ENCODE measurements at regions not wholly inside any gene's neighbourhood (a gene's known extent, or its start where the extent isn't known, plus 50 kb on each side); places are given as distances from the start of the nearest gene placed in this dataset.

- peak overlapping the region; percentile 22 to 73 for H3K27ac ChIP-seq
- H3K36me3 ChIP-seq: no peaks in the 10 kb centered on the region
- TF ChIP-seq CTCF (IDR thresholded peaks at IDR 0.05) (no peak), EP300 (IDR thresholded peaks at IDR 0.05) (no peak), POLR2A (IDR thresholded peaks at IDR 0.05) (no peak)
- H3K27me3 ChIP-seq: no peaks in the 10 kb centered on the region
- H3K4me3 ChIP-seq: no peak overlapping the region
- H3K4me1 ChIP-seq (ENCODE audit: insufficient read depth): peaks cover 19% of the 10 kb centered on the region
- no peak for DNase-seq
- H3K9me3 ChIP-seq: no peaks in the 10 kb centered on the region
- intact Hi-C loops (cut with DNase I): no loop called here
- WGBS, 3 donors: 70 to 88% (median 77%) methylated on average over 7 of the region's 7 CpGs
These were observed 58.1 kb upstream of the ZNF648 start for GRCh38 chr1:182119631-182120030.

GRCh38 chr1:182118851-182119250, 57.3 kb upstream of the ZNF648 start:
- Histone ChIP-seq H3K4me1 (ENCODE audit: insufficient read depth) (peaks cover 19% of the 10 kb centered on the region), H3K36me3 (no peaks in the 10 kb centered on the region), H3K27ac (no peak overlapping the region), H3K9me3 (no peaks in the 10 kb centered on the region), H3K27me3 (no peaks in the 10 kb centered on the region), H3K4me3 (no peak overlapping the region)
- intact Hi-C loops (cut with DNase I): no loop called here
- no peak for TF ChIP-seq CTCF (IDR thresholded peaks at IDR 0.05)
- no peak for TF ChIP-seq EP300 (IDR thresholded peaks at IDR 0.05)
- no peak for TF ChIP-seq POLR2A (IDR thresholded peaks at IDR 0.05)
- no peak for DNase-seq

GRCh38 chr1:182114627-182115023, 53.1 kb upstream of the ZNF648 start:
- no peak for DNase-seq
- Histone ChIP-seq H3K9me3 (no peaks in the 10 kb centered on the region), H3K4me3 (no peak overlapping the region), H3K4me1 (ENCODE audit: insufficient read depth) (no peaks in the 10 kb centered on the region), H3K36me3 (no peaks in the 10 kb centered on the region), H3K27me3 (no peaks in the 10 kb centered on the region), H3K27ac (no peak overlapping the region)
- WGBS, 3 donors: 43 to 51% (median 49%) methylated on average over 9 of the region's 9 CpGs
- no peak for TF ChIP-seq EP300 (IDR thresholded peaks at IDR 0.05)
- no peak for TF ChIP-seq CTCF (IDR thresholded peaks at IDR 0.05)
- no peak for TF ChIP-seq POLR2A (IDR thresholded peaks at IDR 0.05)
- intact Hi-C loops (cut with DNase I): no loop called here

GRCh38 chr1:182113879-182114626, 52.5 kb upstream of the ZNF648 start:
- WGBS, 3 donors: 68 to 73% (median 68%) methylated on average over 9 of the region's 9 CpGs
- DNase-seq: no peak
- no peaks in the 10 kb centered on the region for H3K9me3 ChIP-seq
- intact Hi-C loops (cut with DNase I): no loop called here
- H3K27ac ChIP-seq: no peak overlapping the region
- no peaks in the 10 kb centered on the region for H3K27me3 ChIP-seq
- TF ChIP-seq POLR2A (IDR thresholded peaks at IDR 0.05) (no peak), CTCF (IDR thresholded peaks at IDR 0.05) (no peak), EP300 (IDR thresholded peaks at IDR 0.05) (no peak)
- no peak overlapping the region for H3K4me3 ChIP-seq
- H3K4me1 ChIP-seq (ENCODE audit: insufficient read depth): no peaks in the 10 kb centered on the region
- H3K36me3 ChIP-seq: no peaks in the 10 kb centered on the region

All from ovary (tissue), 7 donors.